ENCODE measurements at regions not wholly inside any gene's neighbourhood (a gene's known extent, or its start where the extent isn't known, plus 50 kb on each side); places are given as distances from the start of the nearest gene placed in this dataset.

DNA sequence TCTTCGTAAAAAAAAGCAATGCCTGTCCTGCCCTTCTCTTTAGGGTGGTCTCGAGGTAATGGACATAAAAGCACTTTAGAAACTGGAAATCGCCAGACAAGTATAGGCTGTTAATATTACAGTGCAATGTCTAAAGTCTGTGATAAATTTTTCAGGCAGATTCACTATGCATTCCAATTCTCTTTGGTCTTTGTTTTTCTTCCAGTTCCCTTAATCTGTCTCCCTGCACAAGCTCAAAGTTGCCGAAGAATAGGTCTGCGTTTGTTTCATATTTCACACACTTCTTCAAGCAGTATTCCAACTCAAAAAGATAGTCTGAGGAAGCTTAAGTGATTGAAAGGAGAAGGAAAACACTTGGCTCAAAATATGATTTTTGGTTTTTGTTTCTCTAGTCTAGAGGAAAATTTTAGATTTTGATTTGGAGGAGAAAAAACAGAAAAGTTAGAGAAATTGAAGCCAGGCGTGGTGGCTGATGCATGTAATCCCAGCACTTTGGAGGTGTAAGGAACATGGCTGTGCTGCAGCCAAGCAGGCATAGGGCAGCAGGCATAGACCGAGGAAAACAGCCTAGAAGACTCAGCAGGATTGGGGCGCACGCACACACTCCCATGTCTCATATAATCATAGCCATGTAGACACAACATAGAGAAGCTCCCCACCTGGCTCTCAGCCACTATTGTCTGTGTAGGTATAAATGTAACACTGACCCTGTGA is 96.2 kb upstream of the TMPO start:
- no peak for ATAC-seq

More for the DNA sequence above, 96.2 kb upstream of the TMPO start:
- RAD21 ChIA-PET (ENCODE audit: unreplicated experiment): no interaction called here
- H4K20me1 ChIP-seq (ENCODE audit: control insufficient read depth, insufficient read depth): no peaks in the 10 kb centered on the region
- intact Hi-C loops (cut with micrococcal nuclease; ENCODE audit: unreplicated experiment) (no loop called here), in situ Hi-C loops (cut with MboI) (no loop called here)
- no peak overlapping the region for H3K27ac ChIP-seq (ENCODE audit: control insufficient read depth, insufficient read depth)
- POLR2A ChIA-PET: no interaction called here
- no TSS peak for BruUV-seq (replicated peaks)
- no peaks in the 10 kb centered on the region for H3K4me1 ChIP-seq (ENCODE audit: control insufficient read depth, insufficient read depth, low read length)
- no peaks in the 10 kb centered on the region for H3K36me3 ChIP-seq (ENCODE audit: control insufficient read depth in 2 of 2, insufficient read depth in 2 of 2, low read length in 1 of 2)
- 43% methylated on average over 9 of the region's 9 CpGs for WGBS (ENCODE audit: insufficient coverage, insufficient replicate concordance, low lambda C conversion rate, missing lambda C conversion rate)
- H3K9me3 ChIP-seq (replicated peaks; ENCODE audit: control insufficient read depth, insufficient read depth, low read length): no peaks in the 10 kb centered on the region
- no peaks in the 10 kb centered on the region for H3K27me3 ChIP-seq (replicated peaks in 1 of 2; ENCODE audit: control insufficient read depth in 2 of 2, insufficient read depth in 2 of 2, low read length in 1 of 2)
- no peak for DNase-seq (ENCODE audit: low read depth, low spot score)
- CTCF ChIA-PET: interaction anchor here (0.6 to 1.4 kb wide), 3 partner anchors 10 to 457 kb away, joined by 3 to 4 read pairs (median 4); no protein-coding TSS in a partner anchor
- H3K79me2 ChIP-seq (ENCODE audit: control insufficient read depth, insufficient read depth, low read length): no peaks in the 10 kb centered on the region
- H3K9ac ChIP-seq (ENCODE audit: control insufficient read depth, insufficient read depth, low read length): no peak overlapping the region
- FAIRE-seq: no peak
- TF ChIP-seq EZH2 (IDR thresholded peaks at IDR 0.05; ENCODE audit: borderline replicate concordance, control insufficient read depth, low read depth, low read length): no peak
- TF ChIP-seq, protein P1, sequence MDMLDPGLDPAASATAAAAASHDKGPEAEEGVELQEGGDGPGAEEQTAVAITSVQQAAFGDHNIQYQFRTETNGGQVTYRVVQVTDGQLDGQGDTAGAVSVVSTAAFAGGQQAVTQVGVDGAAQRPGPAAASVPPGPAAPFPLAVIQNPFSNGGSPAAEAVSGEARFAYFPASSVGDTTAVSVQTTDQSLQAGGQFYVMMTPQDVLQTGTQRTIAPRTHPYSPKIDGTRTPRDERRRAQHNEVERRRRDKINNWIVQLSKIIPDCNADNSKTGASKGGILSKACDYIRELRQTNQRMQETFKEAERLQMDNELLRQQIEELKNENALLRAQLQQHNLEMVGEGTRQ (IDR thresholded peaks at IDR 0.05; ENCODE audit: borderline replicate concordance, low read depth, low read length): no peak
- TF ChIP-seq FOXM1 (IDR thresholded peaks at IDR 0.05; ENCODE audit: low read depth, low read length): no peak
- TF ChIP-seq, protein P2, sequence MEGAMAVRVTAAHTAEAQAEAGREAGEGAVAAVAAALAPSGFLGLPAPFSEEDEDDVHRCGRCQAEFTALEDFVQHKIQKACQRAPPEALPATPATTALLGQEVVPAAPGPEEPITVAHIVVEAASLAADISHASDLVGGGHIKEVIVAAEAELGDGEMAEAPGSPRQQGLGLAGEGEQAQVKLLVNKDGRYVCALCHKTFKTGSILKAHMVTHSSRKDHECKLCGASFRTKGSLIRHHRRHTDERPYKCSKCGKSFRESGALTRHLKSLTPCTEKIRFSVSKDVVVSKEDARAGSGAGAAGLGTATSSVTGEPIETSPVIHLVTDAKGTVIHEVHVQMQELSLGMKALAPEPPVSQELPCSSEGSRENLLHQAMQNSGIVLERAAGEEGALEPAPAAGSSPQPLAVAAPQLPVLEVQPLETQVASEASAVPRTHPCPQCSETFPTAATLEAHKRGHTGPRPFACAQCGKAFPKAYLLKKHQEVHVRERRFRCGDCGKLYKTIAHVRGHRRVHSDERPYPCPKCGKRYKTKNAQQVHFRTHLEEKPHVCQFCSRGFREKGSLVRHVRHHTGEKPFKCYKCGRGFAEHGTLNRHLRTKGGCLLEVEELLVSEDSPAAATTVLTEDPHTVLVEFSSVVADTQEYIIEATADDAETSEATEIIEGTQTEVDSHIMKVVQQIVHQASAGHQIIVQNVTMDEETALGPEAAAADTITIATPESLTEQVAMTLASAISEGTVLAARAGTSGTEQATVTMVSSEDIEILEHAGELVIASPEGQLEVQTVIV (IDR thresholded peaks at IDR 0.05; ENCODE audit: borderline replicate concordance, partially characterized antibody): no peak
- no peak for TF ChIP-seq SRF (IDR thresholded peaks at IDR 0.05; ENCODE audit: low read depth in 2 of 2, low read length in 2 of 2)
- TF ChIP-seq NR2F1 (conservative IDR thresholded peaks at IDR 0.05): no peak
- TF ChIP-seq, protein P3, sequence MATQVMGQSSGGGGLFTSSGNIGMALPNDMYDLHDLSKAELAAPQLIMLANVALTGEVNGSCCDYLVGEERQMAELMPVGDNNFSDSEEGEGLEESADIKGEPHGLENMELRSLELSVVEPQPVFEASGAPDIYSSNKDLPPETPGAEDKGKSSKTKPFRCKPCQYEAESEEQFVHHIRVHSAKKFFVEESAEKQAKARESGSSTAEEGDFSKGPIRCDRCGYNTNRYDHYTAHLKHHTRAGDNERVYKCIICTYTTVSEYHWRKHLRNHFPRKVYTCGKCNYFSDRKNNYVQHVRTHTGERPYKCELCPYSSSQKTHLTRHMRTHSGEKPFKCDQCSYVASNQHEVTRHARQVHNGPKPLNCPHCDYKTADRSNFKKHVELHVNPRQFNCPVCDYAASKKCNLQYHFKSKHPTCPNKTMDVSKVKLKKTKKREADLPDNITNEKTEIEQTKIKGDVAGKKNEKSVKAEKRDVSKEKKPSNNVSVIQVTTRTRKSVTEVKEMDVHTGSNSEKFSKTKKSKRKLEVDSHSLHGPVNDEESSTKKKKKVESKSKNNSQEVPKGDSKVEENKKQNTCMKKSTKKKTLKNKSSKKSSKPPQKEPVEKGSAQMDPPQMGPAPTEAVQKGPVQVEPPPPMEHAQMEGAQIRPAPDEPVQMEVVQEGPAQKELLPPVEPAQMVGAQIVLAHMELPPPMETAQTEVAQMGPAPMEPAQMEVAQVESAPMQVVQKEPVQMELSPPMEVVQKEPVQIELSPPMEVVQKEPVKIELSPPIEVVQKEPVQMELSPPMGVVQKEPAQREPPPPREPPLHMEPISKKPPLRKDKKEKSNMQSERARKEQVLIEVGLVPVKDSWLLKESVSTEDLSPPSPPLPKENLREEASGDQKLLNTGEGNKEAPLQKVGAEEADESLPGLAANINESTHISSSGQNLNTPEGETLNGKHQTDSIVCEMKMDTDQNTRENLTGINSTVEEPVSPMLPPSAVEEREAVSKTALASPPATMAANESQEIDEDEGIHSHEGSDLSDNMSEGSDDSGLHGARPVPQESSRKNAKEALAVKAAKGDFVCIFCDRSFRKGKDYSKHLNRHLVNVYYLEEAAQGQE (IDR thresholded peaks at IDR 0.05; ENCODE audit: low read depth, low read length): no peak
- no peak for TF ChIP-seq SUPT20H (IDR thresholded peaks at IDR 0.05; ENCODE audit: borderline replicate concordance, control insufficient read depth, low read depth, low read length)
- SMC1A ChIA-PET (ENCODE audit: uncharacterized antibody, unreplicated experiment): interaction anchor here (1.2 kb wide), 1 partner anchor 1841 kb away, joined by 3 read pairs; no protein-coding TSS in a partner anchor
- H2AFZ ChIP-seq (ENCODE audit: control insufficient read depth, low read depth, low read length): no peak overlapping the region
- no peak overlapping the region for H3K4me2 ChIP-seq (ENCODE audit: control insufficient read depth, insufficient read depth)
- H3K4me3 ChIP-seq: no peak overlapping the region
